Fibroblast of mammary gland (primary cell): ENCODE measurements at regions not wholly inside any gene's neighbourhood (a gene's known extent, or its start where the extent isn't known, plus 50 kb on each side); places are given as distances from the start of the nearest gene placed in this dataset.
A peak's percentile ranks its signal among the peaks of the same experiment; 100 is the strongest.

Experiments used
- DNase-seq: peaks from one replicate; pipeline ENCODE4 v3.0.0-alpha.2; 2010; ENCODE audit warnings: low read depth
- H3K4me3 ChIP-seq: 2 replicates; pipeline ENCODE4 v1.5.1; 2011; ENCODE audit warnings: low read depth, mild to moderate bottlenecking, low read length, moderate library complexity; ENCODE audit not compliant: control insufficient read depth
- TF ChIP-seq, protein P1 (sequence below): conservative IDR thresholded peaks from 2 replicates; pipeline ENCODE4 v1.5.1; 2011; ENCODE audit warnings: low read depth, low read length, inconsistent platforms; ENCODE audit not compliant: control insufficient read depth, insufficient read depth

GRCh38 chr1:221097479-221098281 is 218.4 kb downstream of the HLX start:
- no peak overlapping the region for H3K4me3 ChIP-seq
- TF ChIP-seq, protein P1, sequence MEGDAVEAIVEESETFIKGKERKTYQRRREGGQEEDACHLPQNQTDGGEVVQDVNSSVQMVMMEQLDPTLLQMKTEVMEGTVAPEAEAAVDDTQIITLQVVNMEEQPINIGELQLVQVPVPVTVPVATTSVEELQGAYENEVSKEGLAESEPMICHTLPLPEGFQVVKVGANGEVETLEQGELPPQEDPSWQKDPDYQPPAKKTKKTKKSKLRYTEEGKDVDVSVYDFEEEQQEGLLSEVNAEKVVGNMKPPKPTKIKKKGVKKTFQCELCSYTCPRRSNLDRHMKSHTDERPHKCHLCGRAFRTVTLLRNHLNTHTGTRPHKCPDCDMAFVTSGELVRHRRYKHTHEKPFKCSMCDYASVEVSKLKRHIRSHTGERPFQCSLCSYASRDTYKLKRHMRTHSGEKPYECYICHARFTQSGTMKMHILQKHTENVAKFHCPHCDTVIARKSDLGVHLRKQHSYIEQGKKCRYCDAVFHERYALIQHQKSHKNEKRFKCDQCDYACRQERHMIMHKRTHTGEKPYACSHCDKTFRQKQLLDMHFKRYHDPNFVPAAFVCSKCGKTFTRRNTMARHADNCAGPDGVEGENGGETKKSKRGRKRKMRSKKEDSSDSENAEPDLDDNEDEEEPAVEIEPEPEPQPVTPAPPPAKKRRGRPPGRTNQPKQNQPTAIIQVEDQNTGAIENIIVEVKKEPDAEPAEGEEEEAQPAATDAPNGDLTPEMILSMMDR = no peak
- DNase-seq = peak; percentile 99

GRCh38 chr1:221098471-221099405 is 219.5 kb downstream of the HLX start:
- TF ChIP-seq, protein P1 = no peak
- H3K4me3 ChIP-seq = no peak overlapping the region
- DNase-seq = peak; percentile 94

GRCh38 chr1:221099747-221100595 is 220.7 kb downstream of the HLX start:
- no peak overlapping the region for H3K4me3 ChIP-seq
- DNase-seq = no peak
- TF ChIP-seq, protein P1 = no peak

DNA sequence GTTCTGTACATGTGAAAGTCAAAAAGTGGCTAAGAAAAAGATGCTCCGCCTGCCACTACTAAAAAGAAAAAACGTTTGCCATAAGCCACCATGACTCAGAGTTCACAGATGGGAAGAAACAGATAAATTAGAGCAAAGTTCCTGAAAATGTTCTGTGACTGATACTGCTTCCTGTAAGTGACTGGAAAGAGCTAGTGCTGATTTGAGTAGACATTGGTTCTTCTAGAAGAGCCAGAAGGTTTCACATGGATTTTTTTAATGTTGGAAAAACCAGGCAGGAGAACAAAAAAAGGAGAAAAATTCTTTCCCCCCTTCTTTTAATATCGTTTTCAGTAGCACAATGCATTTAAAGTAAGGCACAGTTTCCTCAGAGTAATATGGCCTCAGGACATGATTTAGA is 221.4 kb downstream of the HLX start:
- DNase-seq = peak; percentile 96
- TF ChIP-seq, protein P1 = no peak
- H3K4me3 ChIP-seq = no peak overlapping the region

DNA sequence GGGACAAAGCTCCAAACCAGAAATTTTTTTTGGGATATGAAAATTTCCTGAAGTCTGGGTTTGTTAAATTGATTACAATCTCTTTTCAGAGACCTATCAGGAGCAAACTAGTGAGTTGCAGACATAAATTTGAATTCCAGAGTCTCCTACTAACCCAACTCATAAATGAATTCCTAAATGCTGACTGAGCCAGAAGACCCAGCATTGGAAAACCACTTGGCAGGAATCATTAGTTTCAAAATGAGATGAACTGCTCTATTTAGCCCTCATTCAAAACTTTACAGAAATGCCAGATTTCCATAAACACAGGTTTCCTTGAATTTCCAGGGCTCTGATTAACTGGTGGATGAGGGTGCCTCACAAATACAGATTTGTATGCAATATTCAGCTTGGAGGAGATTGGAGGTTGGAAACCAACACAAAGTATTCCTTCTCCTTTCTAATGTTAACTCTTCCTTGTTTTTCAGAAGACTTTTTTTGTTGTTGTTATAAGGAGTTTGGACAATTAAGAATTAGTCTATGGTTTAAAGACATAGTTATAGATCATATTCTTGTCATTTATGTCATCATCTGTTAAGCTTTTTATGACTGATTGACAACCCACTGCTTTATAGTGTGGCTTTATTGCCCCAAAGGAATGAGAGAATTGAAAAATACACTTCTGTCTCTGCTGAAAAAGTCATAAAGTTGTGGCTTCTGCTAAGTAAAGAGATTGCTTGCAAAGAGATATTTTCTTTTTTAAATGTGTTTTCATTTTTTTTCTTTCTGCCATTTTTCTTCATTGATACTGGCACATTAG is 222.8 kb downstream of the HLX start:
- peak; percentile 85 for DNase-seq
- no peak overlapping the region for H3K4me3 ChIP-seq
- TF ChIP-seq, protein P1 = no peak
